SU-DHL-6 (cell line): ENCODE measurements at regions not wholly inside any gene's neighbourhood (a gene's known extent, or its start where the extent isn't known, plus 50 kb on each side); places are given as distances from the start of the nearest gene placed in this dataset.
"Not testable (repeated sequence)": the region's sequence is repeated elsewhere in the genome, so short reads cannot be mapped to it uniquely, and the experiment has no call there.

ENCODE experiments used
- CTCF ChIP-seq: fragments of 200-600 bp; sonication (generic); IDR thresholded peaks from one replicate; pipeline ENCODE4 v1.5.1; 2017; ENCODE audit warnings: antibody characterized with exemption, mild to moderate bottlenecking, low read length, moderate library complexity; ENCODE audit not compliant: insufficient read depth, poor library complexity, severe bottlenecking
- EZH2phosphoT487 ChIP-seq: fragments of 200-600 bp; sonication (generic), shearing (Covaris generic); conservative IDR thresholded peaks from 2 replicates; pipeline ENCODE4 v1.6.1; 2018; ENCODE audit warnings: mild to moderate bottlenecking, antibody characterized with exemption, low read length, moderate library complexity, mixed read lengths

DNA sequence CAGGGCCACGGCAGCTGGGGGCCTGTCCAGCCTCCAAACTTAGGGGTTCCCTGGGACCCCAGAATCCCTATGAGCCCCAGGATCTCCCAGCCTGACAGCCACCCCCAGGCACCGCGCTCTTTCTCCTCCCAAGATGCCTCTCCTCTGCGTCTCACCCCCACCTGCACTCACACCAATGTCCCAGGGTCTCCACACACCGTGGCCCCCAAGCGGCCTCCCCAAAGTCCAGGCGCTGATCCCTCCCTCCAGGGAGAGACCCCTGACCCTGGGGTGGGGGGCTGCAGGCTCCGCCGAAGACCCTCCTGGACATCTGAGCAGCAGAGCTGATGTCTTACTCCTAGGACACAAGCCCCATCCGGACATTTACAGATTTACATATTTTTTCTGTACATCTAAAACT is 123.2 kb upstream of the ZNF469 start:
- not testable (repeated sequence) for TF ChIP-seq CTCF, EZH2phosphoT487
